ENCODE measurements at regions not wholly inside any gene's neighbourhood (a gene's known extent, or its start where the extent isn't known, plus 50 kb on each side); places are given as distances from the start of the nearest gene placed in this dataset.

DNA sequence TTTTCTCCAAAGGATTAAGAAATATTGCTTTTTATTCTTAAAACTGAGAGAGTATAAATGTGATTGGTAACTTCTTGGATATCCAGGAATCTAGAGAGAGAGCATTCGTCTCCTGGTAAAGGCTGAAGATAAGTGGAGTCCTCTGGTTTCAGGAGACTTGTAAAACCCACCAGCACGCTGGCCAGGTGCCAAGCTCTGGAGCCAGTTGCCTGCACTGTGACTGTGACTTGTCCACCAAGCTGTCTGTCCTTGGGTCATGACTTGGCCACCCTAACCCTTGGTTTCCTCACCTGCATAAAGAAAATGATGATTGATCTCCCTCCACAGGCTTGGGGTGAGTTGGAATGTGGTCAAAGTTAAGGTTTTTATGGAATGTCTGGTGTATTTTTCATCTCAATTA is 185.4 kb upstream of the NCKAP5 start:
- H3K27me3 ChIP-seq (ENCODE audit: insufficient read depth, low read length, poor library complexity, severe bottlenecking) = no peaks in the 10 kb centered on the region
- no peaks in the 10 kb centered on the region for H3K4me1 ChIP-seq (ENCODE audit: insufficient read depth, low read length, poor library complexity, severe bottlenecking)
- H3K4me2 ChIP-seq (ENCODE audit: low read depth, low read length, poor library complexity, severe bottlenecking) = no peak overlapping the region
- H4K20me1 ChIP-seq (ENCODE audit: insufficient read depth, low read length, poor library complexity, severe bottlenecking) = no peaks in the 10 kb centered on the region
- H3K9ac ChIP-seq (ENCODE audit: low read depth, low read length, poor library complexity, severe bottlenecking) = no peak overlapping the region
- no peak for TF ChIP-seq EZH2phosphoT487 (IDR thresholded peaks at IDR 0.05; ENCODE audit: borderline replicate concordance)
- TF ChIP-seq, protein P1, sequence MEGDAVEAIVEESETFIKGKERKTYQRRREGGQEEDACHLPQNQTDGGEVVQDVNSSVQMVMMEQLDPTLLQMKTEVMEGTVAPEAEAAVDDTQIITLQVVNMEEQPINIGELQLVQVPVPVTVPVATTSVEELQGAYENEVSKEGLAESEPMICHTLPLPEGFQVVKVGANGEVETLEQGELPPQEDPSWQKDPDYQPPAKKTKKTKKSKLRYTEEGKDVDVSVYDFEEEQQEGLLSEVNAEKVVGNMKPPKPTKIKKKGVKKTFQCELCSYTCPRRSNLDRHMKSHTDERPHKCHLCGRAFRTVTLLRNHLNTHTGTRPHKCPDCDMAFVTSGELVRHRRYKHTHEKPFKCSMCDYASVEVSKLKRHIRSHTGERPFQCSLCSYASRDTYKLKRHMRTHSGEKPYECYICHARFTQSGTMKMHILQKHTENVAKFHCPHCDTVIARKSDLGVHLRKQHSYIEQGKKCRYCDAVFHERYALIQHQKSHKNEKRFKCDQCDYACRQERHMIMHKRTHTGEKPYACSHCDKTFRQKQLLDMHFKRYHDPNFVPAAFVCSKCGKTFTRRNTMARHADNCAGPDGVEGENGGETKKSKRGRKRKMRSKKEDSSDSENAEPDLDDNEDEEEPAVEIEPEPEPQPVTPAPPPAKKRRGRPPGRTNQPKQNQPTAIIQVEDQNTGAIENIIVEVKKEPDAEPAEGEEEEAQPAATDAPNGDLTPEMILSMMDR (conservative IDR thresholded peaks at IDR 0.05; ENCODE audit: low read length) = no peak
- H2AFZ ChIP-seq (ENCODE audit: low read length) = no peak overlapping the region
- H3K4me3 ChIP-seq (ENCODE audit: low read length, poor library complexity, severe bottlenecking) = no peak overlapping the region
- no peaks in the 10 kb centered on the region for H3K9me2 ChIP-seq (replicated peaks; ENCODE audit: low read depth, low read length)
- H3F3A ChIP-seq (ENCODE audit: low read depth) = no peaks in the 10 kb centered on the region
- no peaks in the 10 kb centered on the region for H3K79me2 ChIP-seq (ENCODE audit: insufficient read depth, low read length)
- no peaks in the 10 kb centered on the region for H3K9me3 ChIP-seq (ENCODE audit: insufficient read depth, low read depth, low read length)
- H3K36me3 ChIP-seq (ENCODE audit: insufficient read depth, low read length) = no peaks in the 10 kb centered on the region

DNA sequence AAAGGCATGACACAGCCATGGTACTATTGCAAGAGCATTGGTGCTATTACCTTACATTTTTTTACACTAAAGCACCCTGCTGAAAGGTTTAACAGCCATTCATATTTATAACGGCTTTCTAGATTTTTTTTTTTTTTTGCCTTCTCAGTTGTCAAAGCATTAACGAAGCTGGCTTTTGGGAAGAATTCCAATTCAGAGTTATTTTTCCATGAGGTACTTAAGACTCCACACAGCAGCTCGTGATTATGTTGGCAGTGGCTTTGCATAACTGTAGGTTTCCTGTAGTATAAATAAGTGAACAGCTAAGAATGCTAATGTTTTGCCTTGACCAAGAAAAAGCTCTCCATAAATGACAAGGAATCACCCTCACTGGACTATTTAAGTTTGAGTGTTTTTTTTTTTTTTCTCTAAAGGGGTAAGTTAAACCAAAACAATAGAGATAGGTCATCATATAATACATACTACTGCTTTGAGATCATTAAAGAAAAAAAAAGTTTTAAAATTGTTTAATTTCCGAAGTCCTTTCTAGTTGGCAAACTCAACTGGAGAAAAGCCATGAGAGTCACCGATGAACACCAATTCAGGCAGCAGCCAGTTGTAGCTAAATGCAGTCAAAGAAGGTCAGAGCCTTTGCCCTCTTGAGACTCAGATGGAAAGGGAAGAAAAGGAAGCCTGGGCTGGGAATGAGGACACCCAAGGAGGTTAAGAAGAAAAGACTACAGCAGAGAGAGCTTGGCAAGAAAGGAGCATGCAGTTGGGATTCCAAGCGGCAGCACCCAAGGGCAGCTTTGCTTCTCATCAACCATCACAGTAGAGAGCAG is 187.4 kb upstream of the NCKAP5 start:
- Histone ChIP-seq H3K4me3 (ENCODE audit: low read length, poor library complexity, severe bottlenecking) (no peak overlapping the region), H4K20me1 (ENCODE audit: insufficient read depth, low read length, poor library complexity, severe bottlenecking) (no peaks in the 10 kb centered on the region), H2AFZ (ENCODE audit: low read length) (no peak overlapping the region), H3K4me1 (ENCODE audit: insufficient read depth, low read length, poor library complexity, severe bottlenecking) (no peaks in the 10 kb centered on the region), H3K9me3 (ENCODE audit: insufficient read depth, low read depth, low read length) (no peaks in the 10 kb centered on the region), H3K36me3 (ENCODE audit: insufficient read depth, low read length) (no peaks in the 10 kb centered on the region), H3K9me2 (replicated peaks; ENCODE audit: low read depth, low read length) (no peaks in the 10 kb centered on the region), H3K27me3 (ENCODE audit: insufficient read depth, low read length, poor library complexity, severe bottlenecking) (no peaks in the 10 kb centered on the region), H3F3A (ENCODE audit: low read depth) (no peaks in the 10 kb centered on the region), H3K9ac (ENCODE audit: low read depth, low read length, poor library complexity, severe bottlenecking) (no peak overlapping the region), H3K4me2 (ENCODE audit: low read depth, low read length, poor library complexity, severe bottlenecking) (no peak overlapping the region), H3K79me2 (ENCODE audit: insufficient read depth, low read length) (no peaks in the 10 kb centered on the region)
- no peak for TF ChIP-seq EZH2phosphoT487 (IDR thresholded peaks at IDR 0.05; ENCODE audit: borderline replicate concordance)
- TF ChIP-seq, protein P1 (conservative IDR thresholded peaks at IDR 0.05; ENCODE audit: low read length) = no peak

DNA sequence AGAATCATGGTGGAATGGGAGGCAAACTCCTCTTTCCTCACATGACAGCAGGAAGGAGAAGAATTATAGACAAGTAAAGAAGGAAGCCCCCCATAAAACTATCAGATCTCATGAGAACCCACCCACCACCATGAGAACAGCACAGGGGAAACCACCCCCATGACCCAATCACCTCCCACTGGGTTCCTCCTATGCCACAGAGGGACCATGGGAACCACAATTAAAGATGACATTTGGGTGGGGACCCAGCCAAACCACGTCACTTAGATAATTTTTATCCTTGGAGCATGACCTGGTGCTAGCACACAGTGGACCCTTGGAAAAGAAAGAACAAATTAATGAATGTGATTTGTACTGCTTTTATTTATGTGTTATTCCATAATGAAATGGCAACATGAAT is 188.6 kb upstream of the NCKAP5 start:
- Histone ChIP-seq H3K9me3 (ENCODE audit: insufficient read depth, low read depth, low read length) (no peaks in the 10 kb centered on the region), H3K4me2 (ENCODE audit: low read depth, low read length, poor library complexity, severe bottlenecking) (no peak overlapping the region), H3F3A (ENCODE audit: low read depth) (no peaks in the 10 kb centered on the region), H3K9ac (ENCODE audit: low read depth, low read length, poor library complexity, severe bottlenecking) (no peak overlapping the region), H3K27me3 (ENCODE audit: insufficient read depth, low read length, poor library complexity, severe bottlenecking) (no peaks in the 10 kb centered on the region), H2AFZ (ENCODE audit: low read length) (no peak overlapping the region), H3K36me3 (ENCODE audit: insufficient read depth, low read length) (no peaks in the 10 kb centered on the region), H3K4me1 (ENCODE audit: insufficient read depth, low read length, poor library complexity, severe bottlenecking) (no peaks in the 10 kb centered on the region), H3K9me2 (replicated peaks; ENCODE audit: low read depth, low read length) (no peaks in the 10 kb centered on the region), H3K79me2 (ENCODE audit: insufficient read depth, low read length) (no peaks in the 10 kb centered on the region), H3K4me3 (ENCODE audit: low read length, poor library complexity, severe bottlenecking) (no peak overlapping the region), H4K20me1 (ENCODE audit: insufficient read depth, low read length, poor library complexity, severe bottlenecking) (no peaks in the 10 kb centered on the region)
- TF ChIP-seq, protein P1 (conservative IDR thresholded peaks at IDR 0.05; ENCODE audit: low read length) = no peak
- no peak for TF ChIP-seq EZH2phosphoT487 (IDR thresholded peaks at IDR 0.05; ENCODE audit: borderline replicate concordance)

All from Loucy (cell line).